SJCRH30 (cell line): ENCODE measurements at regions not wholly inside any gene's neighbourhood (a gene's known extent, or its start where the extent isn't known, plus 50 kb on each side); places are given as distances from the start of the nearest gene placed in this dataset.
A peak's percentile ranks its signal among the peaks of the same experiment; 100 is the strongest.
"Not testable (repeated sequence)": the region's sequence is repeated elsewhere in the genome, so short reads cannot be mapped to it uniquely, and the experiment has no call there.

Source experiments
- DNase-seq, 2 experiments: peaks; one replicate each; pipeline ENCODE4 v3.0.0-alpha.2; 2015 to 2020
- H3K27ac ChIP-seq: fragments of 250-450 bp; sonication (Bioruptor Pico); 2 replicates; pipeline ENCODE4 v1.5.1; 2020; ENCODE audit warnings: mild to moderate bottlenecking, moderate library complexity
- H3K27me3 ChIP-seq: fragments of 250-450 bp; sonication (Bioruptor Pico); 2 replicates; pipeline ENCODE4 v1.5.1; 2020; ENCODE audit warnings: mild to moderate bottlenecking, moderate library complexity
- H3K36me3 ChIP-seq: fragments of 250-450 bp; sonication (Bioruptor Pico); 2 replicates; pipeline ENCODE4 v1.5.1; 2020; ENCODE audit warnings: mild to moderate bottlenecking, moderate library complexity
- H3K4me1 ChIP-seq: fragments of 250-450 bp; sonication (Bioruptor Pico); 2 replicates; pipeline ENCODE4 v1.5.1; 2020; ENCODE audit warnings: mild to moderate bottlenecking, moderate library complexity
- H3K4me3 ChIP-seq: fragments of 250-450 bp; sonication (Bioruptor Pico); 2 replicates; pipeline ENCODE4 v1.5.1; 2020; ENCODE audit warnings: mild to moderate bottlenecking, moderate library complexity
- H3K9me3 ChIP-seq: fragments of 250-450 bp; sonication (Bioruptor Pico); replicated peaks from 2 replicates; pipeline ENCODE4 v1.5.1; 2020; ENCODE audit warnings: mild to moderate bottlenecking, moderate library complexity

- DNase-seq: no peak
- H3K27ac ChIP-seq: no peak overlapping the region
- H3K4me3 ChIP-seq: no peak overlapping the region
- no peaks in the 10 kb centered on the region for H3K36me3 ChIP-seq
- H3K27me3 ChIP-seq: no peaks in the 10 kb centered on the region
- H3K9me3 ChIP-seq: no peaks in the 10 kb centered on the region
- peaks cover 9% of the 10 kb centered on the region for H3K4me1 ChIP-seq
Observed at GRCh38 chr17:72192800-72193192, 72.0 kb downstream of the SOX9 start.

GRCh38 chr17:72193391-72194106 is 72.7 kb downstream of the SOX9 start:
- Histone ChIP-seq H3K9me3 (no peaks in the 10 kb centered on the region), H3K36me3 (no peaks in the 10 kb centered on the region), H3K27me3 (no peaks in the 10 kb centered on the region), H3K4me1 (peaks cover 1% of the 10 kb centered on the region; the same call in 1 of the 2 replicates), H3K4me3 (no peak overlapping the region), H3K27ac (no peak overlapping the region)
- DNase-seq: no peak

- H3K36me3 ChIP-seq, H3K27me3 ChIP-seq, H3K27ac ChIP-seq, H3K4me3 ChIP-seq, H3K4me1 ChIP-seq, DNase-seq, H3K9me3 ChIP-seq: not testable (repeated sequence)
Observed at GRCh38 chr17:72194107-72194440, 73.3 kb downstream of the SOX9 start.

- Histone ChIP-seq H3K27ac (no peak overlapping the region), H3K27me3 (no peaks in the 10 kb centered on the region), H3K4me1 (peaks cover 6% of the 10 kb centered on the region), H3K9me3 (peaks cover 6% of the 10 kb centered on the region), H3K36me3 (no peaks in the 10 kb centered on the region), H3K4me3 (no peak overlapping the region)
- DNase-seq: no peak
Observed at GRCh38 chr17:72199256-72199655, 78.4 kb downstream of the SOX9 start.

- Histone ChIP-seq H3K27ac (peak overlapping the region; percentile 60), H3K9me3 (peaks cover 4% of the 10 kb centered on the region), H3K4me3 (peak overlapping the region; percentile 34), H3K4me1 (peaks cover 23% of the 10 kb centered on the region), H3K36me3 (no peaks in the 10 kb centered on the region), H3K27me3 (no peaks in the 10 kb centered on the region)
- peak; percentile 29 to 63 for DNase-seq
Observed at GRCh38 chr17:72204742-72205141, 83.9 kb downstream of the SOX9 start.

- Histone ChIP-seq H3K9me3 (no peaks in the 10 kb centered on the region; the same call in 1 of the 2 replicates), H3K27me3 (no peaks in the 10 kb centered on the region), H3K4me3 (peak overlapping the region; percentile 34), H3K36me3 (no peaks in the 10 kb centered on the region), H3K27ac (peak overlapping the region; percentile 60), H3K4me1 (peaks cover 23% of the 10 kb centered on the region)
- DNase-seq: peak; percentile 85 to 94
Observed at GRCh38 chr17:72205357-72205756, 84.5 kb downstream of the SOX9 start.

GRCh38 chr17:72205822-72206221 is 85.0 kb downstream of the SOX9 start:
- no peak for DNase-seq
- H3K36me3 ChIP-seq: no peaks in the 10 kb centered on the region
- peaks cover 23% of the 10 kb centered on the region for H3K4me1 ChIP-seq
- H3K27ac ChIP-seq: peak overlapping the region; percentile 60
- H3K9me3 ChIP-seq: no peaks in the 10 kb centered on the region; the same call in 1 of the 2 replicates
- H3K4me3 ChIP-seq: peak overlapping the region; percentile 34
- H3K27me3 ChIP-seq: no peaks in the 10 kb centered on the region

GRCh38 chr17:72206376-72206775 is 85.6 kb downstream of the SOX9 start:
- H3K27me3 ChIP-seq: no peaks in the 10 kb centered on the region
- H3K9me3 ChIP-seq: no peaks in the 10 kb centered on the region; the same call in 1 of the 2 replicates
- H3K4me3 ChIP-seq: no peak overlapping the region
- no peaks in the 10 kb centered on the region for H3K36me3 ChIP-seq
- no peak overlapping the region for H3K27ac ChIP-seq
- peak in 1 of 2 experiments; percentile 36 for DNase-seq
- H3K4me1 ChIP-seq: peaks cover 23% of the 10 kb centered on the region

- Histone ChIP-seq H3K4me1 (peaks cover 22% of the 10 kb centered on the region), H3K9me3 (no peaks in the 10 kb centered on the region), H3K27me3 (no peaks in the 10 kb centered on the region), H3K36me3 (no peaks in the 10 kb centered on the region), H3K4me3 (no peak overlapping the region), H3K27ac (no peak overlapping the region)
- no peak for DNase-seq
Observed at GRCh38 chr17:72208832-72209231, 88.0 kb downstream of the SOX9 start.

GRCh38 chr17:72212041-72212440 is 91.2 kb downstream of the SOX9 start:
- no peak for DNase-seq
- H3K36me3 ChIP-seq: no peaks in the 10 kb centered on the region
- no peak overlapping the region for H3K27ac ChIP-seq
- H3K9me3 ChIP-seq: no peaks in the 10 kb centered on the region
- 0 out of 2 replicates have a peak, but pooled peaks cover 3% of the 10 kb centered on the region for H3K4me1 ChIP-seq
- no peak overlapping the region for H3K4me3 ChIP-seq
- no peaks in the 10 kb centered on the region for H3K27me3 ChIP-seq

GRCh38 chr17:72215490-72215889 is 94.7 kb downstream of the SOX9 start:
- Histone ChIP-seq H3K4me1 (peaks cover 15% of the 10 kb centered on the region), H3K27me3 (peaks cover 6% of the 10 kb centered on the region), H3K36me3 (no peaks in the 10 kb centered on the region), H3K27ac (no peak overlapping the region), H3K9me3 (no peaks in the 10 kb centered on the region), H3K4me3 (no peak overlapping the region)
- no peak for DNase-seq

GRCh38 chr17:72215928-72216327 is 95.1 kb downstream of the SOX9 start:
- Histone ChIP-seq H3K36me3 (no peaks in the 10 kb centered on the region), H3K27ac (no peak overlapping the region), H3K9me3 (no peaks in the 10 kb centered on the region), H3K4me1 (peaks cover 16% of the 10 kb centered on the region), H3K4me3 (no peak overlapping the region), H3K27me3 (peaks cover 9% of the 10 kb centered on the region)
- no peak for DNase-seq

GRCh38 chr17:72219137-72219823 is 98.5 kb downstream of the SOX9 start:
- H3K27ac ChIP-seq: no peak overlapping the region
- peak overlapping the region; percentile 39 for H3K4me3 ChIP-seq
- H3K27me3 ChIP-seq: peaks cover 9% of the 10 kb centered on the region
- no peaks in the 10 kb centered on the region for H3K9me3 ChIP-seq
- H3K36me3 ChIP-seq: no peaks in the 10 kb centered on the region
- DNase-seq: peak; percentile 83 to 91
- peaks cover 14% of the 10 kb centered on the region for H3K4me1 ChIP-seq

GRCh38 chr17:72219824-72220493 is 99.1 kb downstream of the SOX9 start:
- Histone ChIP-seq H3K27ac (no peak overlapping the region), H3K27me3 (peaks cover 9% of the 10 kb centered on the region), H3K36me3 (no peaks in the 10 kb centered on the region), H3K4me1 (peaks cover 14% of the 10 kb centered on the region), H3K9me3 (no peaks in the 10 kb centered on the region), H3K4me3 (peak overlapping the region; percentile 39)
- peak in 1 of 2 experiments; percentile 27 for DNase-seq

- H3K27me3 ChIP-seq: peaks cover 9% of the 10 kb centered on the region
- no peak for DNase-seq
- no peak overlapping the region for H3K4me3 ChIP-seq
- H3K9me3 ChIP-seq: no peaks in the 10 kb centered on the region
- no peak overlapping the region for H3K27ac ChIP-seq
- H3K4me1 ChIP-seq: peaks cover 14% of the 10 kb centered on the region
- no peaks in the 10 kb centered on the region for H3K36me3 ChIP-seq
Observed at GRCh38 chr17:72222661-72223380, 102.0 kb downstream of the SOX9 start.
